ENCODE measurements at regions not wholly inside any gene's neighbourhood (a gene's known extent, or its start where the extent isn't known, plus 50 kb on each side); places are given as distances from the start of the nearest gene placed in this dataset.

GRCh38 chr3:87351937-87352336 is 75.6 kb upstream of the POU1F1 start:
- H3K23ac ChIP-seq (ENCODE audit: low read depth, low read length) = no peak overlapping the region
- ATAC-seq (ENCODE audit: low read depth) (no peak), DNase-seq (no peak)
- no peak overlapping the region for H3K9ac ChIP-seq (ENCODE audit: low read depth, low read length)
- no peaks in the 10 kb centered on the region for H3K9me1 ChIP-seq (ENCODE audit: insufficient read depth, low read length)
- no peak overlapping the region for H2BK5ac ChIP-seq (ENCODE audit: low read depth, low read length, poor library complexity, severe bottlenecking)
- ChIA-PET POLR2A (ENCODE audit: unreplicated experiment) (interaction anchor here (0.5 kb wide), 1 partner anchor 65 kb away, joined by 4 read pairs; no protein-coding TSS in a partner anchor), CTCF (interaction anchor here (0.8 to 1.4 kb wide), 2 partner anchors 10 to 762 kb away, joined by 3 to 7 read pairs; no protein-coding TSS in a partner anchor)
- H2AFZ ChIP-seq (replicated peaks; ENCODE audit: low read length, poor library complexity) = no peak overlapping the region
- H3K14ac ChIP-seq (replicated peaks; ENCODE audit: low read depth, low read length) = no peak overlapping the region
- no peaks in the 10 kb centered on the region for H4K20me1 ChIP-seq (ENCODE audit: insufficient read depth, low read length)
- H2AK5ac ChIP-seq (ENCODE audit: low read depth, low read length) = no peak overlapping the region
- dilution Hi-C loops (cut with HindIII; ENCODE audit: low sequenced_read_pairs, unreplicated experiment) = no loop called here
- H2AK9ac ChIP-seq (replicated peaks; ENCODE audit: low read depth, low read length, poor library complexity) = no peak overlapping the region
- H2BK120ac ChIP-seq (ENCODE audit: low read depth, low read length) = no peak overlapping the region
- H3K56ac ChIP-seq (ENCODE audit: extremely low read depth, insufficient read depth, low read length) = no peak overlapping the region
- no peaks in the 10 kb centered on the region for H3K4me1 ChIP-seq (ENCODE audit: control insufficient read depth, insufficient read depth, low read length)
- H3K36me3 ChIP-seq (ENCODE audit: control insufficient read depth, insufficient read depth, low read length) = no peaks in the 10 kb centered on the region
- H4K5ac ChIP-seq (ENCODE audit: low read depth, low read length) = no peak overlapping the region
- no TSS peak for BruUV-seq (replicated peaks)
- WGBS, 2 experiments (ENCODE audit: extremely low coverage in 2 of 2, insufficient read length in 1 of 2) = no CpG with 5 or more reads among the region's 1 CpG
- no peak overlapping the region for H4K91ac ChIP-seq (ENCODE audit: insufficient read depth, low read depth, low read length)
- H2BK20ac ChIP-seq (ENCODE audit: low read depth, low read length) = no peak overlapping the region
- TF ChIP-seq, protein P1, sequence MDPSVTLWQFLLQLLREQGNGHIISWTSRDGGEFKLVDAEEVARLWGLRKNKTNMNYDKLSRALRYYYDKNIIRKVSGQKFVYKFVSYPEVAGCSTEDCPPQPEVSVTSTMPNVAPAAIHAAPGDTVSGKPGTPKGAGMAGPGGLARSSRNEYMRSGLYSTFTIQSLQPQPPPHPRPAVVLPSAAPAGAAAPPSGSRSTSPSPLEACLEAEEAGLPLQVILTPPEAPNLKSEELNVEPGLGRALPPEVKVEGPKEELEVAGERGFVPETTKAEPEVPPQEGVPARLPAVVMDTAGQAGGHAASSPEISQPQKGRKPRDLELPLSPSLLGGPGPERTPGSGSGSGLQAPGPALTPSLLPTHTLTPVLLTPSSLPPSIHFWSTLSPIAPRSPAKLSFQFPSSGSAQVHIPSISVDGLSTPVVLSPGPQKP (IDR thresholded peaks at IDR 0.05; ENCODE audit: borderline replicate concordance, low read depth, low read length) = no peak
- TF ChIP-seq RAD21 (IDR thresholded peaks at IDR 0.05; ENCODE audit: low read length) = no peak
- TF ChIP-seq MAZ (IDR thresholded peaks at IDR 0.05; ENCODE audit: borderline replicate concordance, low read depth, low read length) = no peak
- TF ChIP-seq RCOR1 (IDR thresholded peaks at IDR 0.05; ENCODE audit: insufficient replicate concordance, low read length) = no peak
- no peak for TF ChIP-seq FOS (IDR thresholded peaks at IDR 0.05; ENCODE audit: low read depth, low read length)
- no peak for TF ChIP-seq RFX5 (IDR thresholded peaks at IDR 0.05; ENCODE audit: low read depth, low read length)
- TF ChIP-seq MXI1 (IDR thresholded peaks at IDR 0.05; ENCODE audit: borderline replicate concordance, low read depth, low read length) = no peak
- TF ChIP-seq, protein P2, sequence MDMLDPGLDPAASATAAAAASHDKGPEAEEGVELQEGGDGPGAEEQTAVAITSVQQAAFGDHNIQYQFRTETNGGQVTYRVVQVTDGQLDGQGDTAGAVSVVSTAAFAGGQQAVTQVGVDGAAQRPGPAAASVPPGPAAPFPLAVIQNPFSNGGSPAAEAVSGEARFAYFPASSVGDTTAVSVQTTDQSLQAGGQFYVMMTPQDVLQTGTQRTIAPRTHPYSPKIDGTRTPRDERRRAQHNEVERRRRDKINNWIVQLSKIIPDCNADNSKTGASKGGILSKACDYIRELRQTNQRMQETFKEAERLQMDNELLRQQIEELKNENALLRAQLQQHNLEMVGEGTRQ (IDR thresholded peaks at IDR 0.05; ENCODE audit: low read depth, low read length) = no peak
- no peak for TF ChIP-seq CTCF (conservative IDR thresholded peaks at IDR 0.05; ENCODE audit: low read depth, low read length)
- no peak for TF ChIP-seq CHD1 (IDR thresholded peaks at IDR 0.05; ENCODE audit: low read depth, low read length)
- TF ChIP-seq NFE2L2 (IDR thresholded peaks at IDR 0.05; ENCODE audit: low read depth, low read length) = no peak
- TF ChIP-seq SMC3 (IDR thresholded peaks at IDR 0.05; ENCODE audit: low read depth, low read length) = no peak
- no peak for TF ChIP-seq POLR2A (IDR thresholded peaks at IDR 0.05; ENCODE audit: low read depth, low read length)
- TF ChIP-seq BHLHE40 (IDR thresholded peaks at IDR 0.05; ENCODE audit: low read depth, low read length) = no peak
- no peak for TF ChIP-seq CEBPB (IDR thresholded peaks at IDR 0.05; ENCODE audit: low read depth, low read length)
- H3K27ac ChIP-seq (ENCODE audit: insufficient read depth, low read length) = no peak overlapping the region
- H3K79me1 ChIP-seq (ENCODE audit: low read depth in 1 of 2, low read length in 2 of 2) = no peaks in the 10 kb centered on the region
- H3K9me3 ChIP-seq (ENCODE audit: control insufficient read depth, insufficient read depth, low read length) = no peaks in the 10 kb centered on the region
- H3K4ac ChIP-seq (ENCODE audit: low read depth, low read length) = no peak overlapping the region
- H3K18ac ChIP-seq (ENCODE audit: low read depth, low read length) = no peak overlapping the region
- H3K4me3 ChIP-seq (ENCODE audit: insufficient read depth, low read depth, low read length) = no peak overlapping the region
- no peak overlapping the region for H2BK15ac ChIP-seq (ENCODE audit: low read depth, low read length)
- H3K27me3 ChIP-seq (ENCODE audit: control insufficient read depth, insufficient read depth, low read length) = no peaks in the 10 kb centered on the region
- intact Hi-C loops (cut with micrococcal nuclease) = loop anchor here (2.0 kb wide), 1 partner anchor 761 kb away; no protein-coding TSS in a partner anchor
- no peak overlapping the region for H4K8ac ChIP-seq (ENCODE audit: low read depth in 2 of 2, low read length in 2 of 2)
- in situ Hi-C loops (cut with MboI; ENCODE audit: low sequenced_read_pairs) = no loop called here
- no peak overlapping the region for H3K4me2 ChIP-seq (ENCODE audit: low read depth, low read length)

Data from IMR-90 (cell line).